Osteoblast (primary cell): ENCODE measurements at regions not wholly inside any gene's neighbourhood (a gene's known extent, or its start where the extent isn't known, plus 50 kb on each side); places are given as distances from the start of the nearest gene placed in this dataset.

Experiments
- DNase-seq: peaks from one replicate; pipeline ENCODE4 v3.0.0; 2011; ENCODE audit warnings: low spot score, mixed read lengths; ENCODE audit not compliant: insufficient read length; ENCODE audit errors: missing footprints
- H2AFZ ChIP-seq: 2 replicates; pipeline ENCODE4 v1.6.0; 2011; ENCODE audit warnings: mild to moderate bottlenecking, low read length
- H3K27ac ChIP-seq: 2 replicates; pipeline ENCODE4 v1.5.1; 2011; ENCODE audit warnings: mild to moderate bottlenecking, low read depth, low read length, moderate library complexity
- H3K27me3 ChIP-seq: 2 replicates; pipeline ENCODE4 v1.6.0; 2012; ENCODE audit warnings: mild to moderate bottlenecking, control low read depth, inconsistent platforms, low read length, moderate library complexity; ENCODE audit not compliant: insufficient read depth
- H3K36me3 ChIP-seq: 2 replicates; pipeline ENCODE4 v1.5.1; 2011; ENCODE audit warnings: mild to moderate bottlenecking, low read length, control low read depth, moderate library complexity; ENCODE audit not compliant: insufficient read depth
- H3K4me1 ChIP-seq: 2 replicates; pipeline ENCODE4 v1.5.1; 2011; ENCODE audit warnings: mild to moderate bottlenecking, low read length, control low read depth, moderate library complexity; ENCODE audit not compliant: insufficient read depth
- H3K4me2 ChIP-seq: 2 replicates; pipeline ENCODE4 v1.6.0; 2011; ENCODE audit warnings: mild to moderate bottlenecking, low read length; ENCODE audit not compliant: insufficient read depth
- H3K4me3 ChIP-seq: fragments of 200-600 bp; sonication (generic); 3 replicates; pipeline ENCODE4 v1.5.1; 2012; ENCODE audit warnings: mild to moderate bottlenecking, low read length, inconsistent platforms; ENCODE audit not compliant: insufficient read depth
- H3K79me2 ChIP-seq: 2 replicates; pipeline ENCODE4 v1.6.0; 2012; ENCODE audit warnings: mild to moderate bottlenecking, low read length, control low read depth, inconsistent platforms; ENCODE audit not compliant: insufficient read depth
- H3K9me3 ChIP-seq: 2 replicates; pipeline ENCODE4 v1.5.1; 2011; ENCODE audit warnings: low read depth, low read length, control low read depth
- H4K20me1 ChIP-seq: 2 replicates; pipeline ENCODE4 v1.6.0; 2012; ENCODE audit warnings: mild to moderate bottlenecking, low read length, control low read depth; ENCODE audit not compliant: insufficient read depth
- TF ChIP-seq, protein P1 (sequence below): IDR thresholded peaks from 2 replicates; pipeline ENCODE4 v1.5.1; 2011; ENCODE audit warnings: mild to moderate bottlenecking, low read depth, low read length, moderate library complexity; ENCODE audit errors: extremely low read depth

DNA sequence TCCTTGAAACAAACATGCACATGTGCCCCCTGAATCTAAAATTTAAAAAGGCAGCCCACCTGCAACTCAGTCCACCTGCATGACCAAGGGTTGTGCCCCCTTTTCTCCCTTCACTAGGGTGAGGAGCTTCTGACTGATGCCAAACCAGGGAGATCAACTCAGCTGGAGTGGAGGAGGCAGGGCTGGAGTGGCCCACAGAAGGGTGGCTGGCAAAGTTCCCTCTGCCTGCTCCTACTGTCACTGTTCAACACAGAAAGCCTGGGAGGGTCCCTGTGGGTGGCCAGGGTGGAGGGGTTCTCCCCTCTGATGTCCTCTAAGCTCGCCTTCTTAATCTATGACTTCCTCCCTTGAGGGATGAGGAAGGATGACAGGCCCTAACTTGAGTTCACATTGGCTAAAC is 55.7 kb upstream of the ANTXRL start:
- Histone ChIP-seq H3K4me3 (no peak overlapping the region), H3K4me2 (no peak overlapping the region), H3K4me1 (no peaks in the 10 kb centered on the region), H2AFZ (no peak overlapping the region), H3K9me3 (no peaks in the 10 kb centered on the region), H3K27me3 (no peaks in the 10 kb centered on the region), H3K79me2 (no peaks in the 10 kb centered on the region), H3K27ac (no peak overlapping the region), H4K20me1 (no peaks in the 10 kb centered on the region), H3K36me3 (no peaks in the 10 kb centered on the region)
- TF ChIP-seq, protein P1, sequence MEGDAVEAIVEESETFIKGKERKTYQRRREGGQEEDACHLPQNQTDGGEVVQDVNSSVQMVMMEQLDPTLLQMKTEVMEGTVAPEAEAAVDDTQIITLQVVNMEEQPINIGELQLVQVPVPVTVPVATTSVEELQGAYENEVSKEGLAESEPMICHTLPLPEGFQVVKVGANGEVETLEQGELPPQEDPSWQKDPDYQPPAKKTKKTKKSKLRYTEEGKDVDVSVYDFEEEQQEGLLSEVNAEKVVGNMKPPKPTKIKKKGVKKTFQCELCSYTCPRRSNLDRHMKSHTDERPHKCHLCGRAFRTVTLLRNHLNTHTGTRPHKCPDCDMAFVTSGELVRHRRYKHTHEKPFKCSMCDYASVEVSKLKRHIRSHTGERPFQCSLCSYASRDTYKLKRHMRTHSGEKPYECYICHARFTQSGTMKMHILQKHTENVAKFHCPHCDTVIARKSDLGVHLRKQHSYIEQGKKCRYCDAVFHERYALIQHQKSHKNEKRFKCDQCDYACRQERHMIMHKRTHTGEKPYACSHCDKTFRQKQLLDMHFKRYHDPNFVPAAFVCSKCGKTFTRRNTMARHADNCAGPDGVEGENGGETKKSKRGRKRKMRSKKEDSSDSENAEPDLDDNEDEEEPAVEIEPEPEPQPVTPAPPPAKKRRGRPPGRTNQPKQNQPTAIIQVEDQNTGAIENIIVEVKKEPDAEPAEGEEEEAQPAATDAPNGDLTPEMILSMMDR, result no peak
- DNase-seq, result no peak

DNA sequence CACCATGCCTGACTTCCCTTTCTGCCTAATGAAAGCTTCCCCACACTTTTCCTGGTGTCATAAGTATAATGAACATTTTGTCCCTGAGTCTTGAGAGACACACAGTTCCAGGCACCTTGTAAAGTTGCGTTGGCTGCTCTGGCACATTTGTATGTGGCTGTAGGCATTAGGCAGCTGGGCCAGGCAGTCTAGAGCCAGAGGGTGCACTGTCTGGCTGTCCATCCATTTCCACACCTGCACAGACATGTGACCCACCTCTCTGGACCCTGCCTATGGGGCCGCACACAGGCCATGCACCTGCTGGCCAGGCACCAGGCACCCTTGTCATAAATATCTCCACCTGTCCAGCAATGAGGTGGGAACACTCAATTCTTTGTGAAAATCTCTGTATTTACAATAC is 54.7 kb upstream of the ANTXRL start:
- no peak overlapping the region for H3K27ac ChIP-seq
- TF ChIP-seq, protein P1, result no peak
- no peaks in the 10 kb centered on the region for H3K9me3 ChIP-seq
- no peak overlapping the region for H3K4me3 ChIP-seq
- no peak for DNase-seq
- H3K79me2 ChIP-seq, result no peaks in the 10 kb centered on the region
- H4K20me1 ChIP-seq, result no peaks in the 10 kb centered on the region
- H3K27me3 ChIP-seq, result no peaks in the 10 kb centered on the region
- H3K4me1 ChIP-seq, result no peaks in the 10 kb centered on the region
- no peak overlapping the region for H3K4me2 ChIP-seq
- H2AFZ ChIP-seq, result no peak overlapping the region
- no peaks in the 10 kb centered on the region for H3K36me3 ChIP-seq

DNA sequence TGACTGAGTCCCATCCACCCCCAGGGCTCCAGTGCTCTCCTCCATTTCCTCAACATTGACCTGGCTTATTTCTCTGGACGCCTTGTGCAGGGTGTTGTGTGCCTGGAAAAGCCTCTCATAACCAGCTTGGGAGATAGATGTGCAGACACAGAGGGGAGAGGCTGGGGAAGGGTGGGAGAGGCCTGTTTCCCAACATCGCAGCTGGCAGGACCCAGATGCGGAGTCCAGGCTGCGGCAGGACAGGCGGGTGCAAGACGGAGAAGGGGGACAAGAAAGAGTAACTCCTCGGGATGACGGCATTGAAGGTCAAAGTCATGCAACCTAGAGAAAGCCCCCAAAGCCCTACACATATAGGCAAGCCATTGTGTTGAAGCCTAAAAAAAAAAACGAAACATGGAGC is 54.1 kb upstream of the ANTXRL start:
- H4K20me1 ChIP-seq, result no peaks in the 10 kb centered on the region
- H3K4me1 ChIP-seq, result no peaks in the 10 kb centered on the region
- H3K4me3 ChIP-seq, result no peak overlapping the region
- H3K27me3 ChIP-seq, result no peaks in the 10 kb centered on the region
- no peak overlapping the region for H2AFZ ChIP-seq
- H3K9me3 ChIP-seq, result no peaks in the 10 kb centered on the region
- H3K36me3 ChIP-seq, result no peaks in the 10 kb centered on the region
- H3K79me2 ChIP-seq, result no peaks in the 10 kb centered on the region
- no peak overlapping the region for H3K27ac ChIP-seq
- DNase-seq, result no peak
- H3K4me2 ChIP-seq, result no peak overlapping the region
- TF ChIP-seq, protein P1, result no peak

DNA sequence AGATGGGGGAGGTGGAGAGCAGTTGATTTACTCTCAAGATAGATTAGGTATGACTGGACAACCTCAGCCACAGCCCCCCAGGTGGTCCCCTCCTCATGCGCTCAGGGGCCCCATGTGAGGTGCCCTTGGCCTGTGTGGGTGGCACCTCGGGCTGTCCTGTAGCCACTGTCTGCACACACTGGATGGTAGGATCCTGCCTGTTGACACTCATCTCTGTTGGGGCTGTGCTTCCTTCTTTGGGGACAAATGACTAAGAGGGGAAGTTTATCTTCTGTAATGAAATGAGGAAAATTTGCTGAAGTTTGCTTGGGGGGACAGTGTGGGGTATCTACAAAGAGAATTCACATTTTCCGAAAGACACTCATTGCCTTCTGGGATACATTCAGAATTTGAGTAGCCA is 53.6 kb upstream of the ANTXRL start:
- Histone ChIP-seq H3K79me2 (no peaks in the 10 kb centered on the region), H3K27ac (no peak overlapping the region), H3K4me3 (no peak overlapping the region), H3K4me1 (no peaks in the 10 kb centered on the region), H3K4me2 (no peak overlapping the region), H2AFZ (no peak overlapping the region), H3K9me3 (no peaks in the 10 kb centered on the region), H3K27me3 (no peaks in the 10 kb centered on the region), H4K20me1 (no peaks in the 10 kb centered on the region), H3K36me3 (no peaks in the 10 kb centered on the region)
- DNase-seq, result no peak
- TF ChIP-seq, protein P1, result no peak
